GM12892 (cell line): ENCODE measurements at regions not wholly inside any gene's neighbourhood (a gene's known extent, or its start where the extent isn't known, plus 50 kb on each side); places are given as distances from the start of the nearest gene placed in this dataset.

Experiments used
- POLR2A ChIP-seq: IDR thresholded peaks from 2 replicates; pipeline ENCODE4 v1.6.1; 2011; ENCODE audit warnings: low read depth, low read length, control low read depth
- TAF1 ChIP-seq: IDR thresholded peaks from 2 replicates; pipeline ENCODE4 v1.6.1; 2011; ENCODE audit warnings: low read depth, mild to moderate bottlenecking, control low read depth, low read length, borderline replicate concordance

GRCh38 chr10:56715262-56715661 is 354.2 kb upstream of the ZWINT start:
- no peak for TF ChIP-seq TAF1
- TF ChIP-seq POLR2A, result no peak
